BE2C (cell line): ENCODE measurements at regions not wholly inside any gene's neighbourhood (a gene's known extent, or its start where the extent isn't known, plus 50 kb on each side); places are given as distances from the start of the nearest gene placed in this dataset.

ENCODE experiments used
- DNase-seq: peaks from one replicate; pipeline ENCODE4 v3.0.0-alpha.2; 2020
- H3K27me3 ChIP-seq: fragments of 250-450 bp; sonication (Bioruptor Pico); 2 replicates; pipeline ENCODE4 v1.5.1; 2020; ENCODE audit warnings: mild to moderate bottlenecking
- H3K36me3 ChIP-seq: fragments of 250-450 bp; sonication (Bioruptor Pico); 2 replicates; pipeline ENCODE4 v1.5.1; 2020; ENCODE audit warnings: mild to moderate bottlenecking
- H3K4me1 ChIP-seq: fragments of 250-450 bp; sonication (Bioruptor Pico); 2 replicates; pipeline ENCODE4 v1.5.1; 2020
- H3K4me3 ChIP-seq: 2 replicates; pipeline ENCODE4 v1.5.1; 2011; ENCODE audit warnings: low read depth, low read length
- H3K9me3 ChIP-seq: fragments of 250-450 bp; sonication (Bioruptor Pico); 2 replicates; pipeline ENCODE4 v1.5.1; 2020
- CTCF ChIP-seq: IDR thresholded peaks from 2 replicates; pipeline ENCODE4 v1.5.1; 2012; ENCODE audit warnings: mild to moderate bottlenecking, low read depth, low read length

DNA sequence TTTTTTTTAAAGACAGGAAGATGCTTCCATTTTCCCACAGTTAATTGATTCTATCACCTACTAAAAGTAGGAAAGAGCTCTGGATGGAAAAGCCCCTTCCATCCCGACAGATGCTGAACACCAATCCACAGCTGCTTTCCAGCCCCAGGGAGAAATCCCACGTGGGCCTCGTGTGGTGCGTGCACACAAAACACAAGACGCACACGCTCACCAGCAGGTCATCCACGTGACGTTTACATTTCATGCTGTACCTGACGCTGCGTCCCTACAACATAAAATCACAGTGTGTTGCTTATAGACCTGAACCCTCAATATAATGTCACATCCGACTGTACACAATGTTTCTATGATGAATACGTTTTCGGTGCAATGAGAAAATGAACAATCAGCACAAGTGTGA is 50.2 kb upstream of the DACT2 start:
- Histone ChIP-seq H3K9me3 (no peaks in the 10 kb centered on the region), H3K4me3 (no peak overlapping the region), H3K4me1 (no peaks in the 10 kb centered on the region), H3K36me3 (no peaks in the 10 kb centered on the region), H3K27me3 (no peaks in the 10 kb centered on the region)
- DNase-seq, result no peak
- TF ChIP-seq CTCF, result no peak

DNA sequence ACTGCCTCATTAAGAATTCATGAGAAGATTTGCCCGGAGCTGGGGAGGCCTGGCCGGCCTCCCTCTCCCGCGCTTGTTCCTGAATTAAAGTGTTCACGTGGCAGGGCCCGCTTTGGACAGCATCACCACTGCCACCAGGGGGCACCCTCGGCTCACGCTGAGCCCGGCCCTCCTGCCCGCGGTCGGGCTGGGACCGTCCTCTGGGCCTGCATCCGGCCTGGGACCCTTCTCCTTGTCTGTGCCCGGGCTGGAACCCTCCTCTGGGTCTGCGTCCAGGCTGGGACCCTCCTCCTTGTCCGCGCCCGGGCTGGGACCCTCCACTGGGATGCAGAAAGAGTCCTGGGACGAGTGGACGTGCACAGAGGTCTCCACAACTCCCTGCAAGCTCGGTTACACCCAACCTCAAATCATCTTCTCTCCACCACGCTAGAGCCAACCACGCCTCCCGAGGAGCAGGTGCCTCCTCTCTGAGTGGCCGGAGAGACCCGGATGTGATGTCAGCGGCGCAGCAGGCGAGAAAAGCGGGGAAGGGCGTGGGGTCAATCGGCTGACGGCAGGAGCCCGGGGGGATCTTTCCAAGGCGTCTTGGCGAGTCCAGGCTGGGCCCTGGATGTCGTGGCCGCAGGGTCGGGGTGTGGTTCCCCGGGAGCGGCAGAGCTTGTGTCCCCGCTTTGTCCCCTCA is 50.9 kb upstream of the DACT2 start:
- no peaks in the 10 kb centered on the region for H3K9me3 ChIP-seq
- no peaks in the 10 kb centered on the region for H3K4me1 ChIP-seq

DNA sequence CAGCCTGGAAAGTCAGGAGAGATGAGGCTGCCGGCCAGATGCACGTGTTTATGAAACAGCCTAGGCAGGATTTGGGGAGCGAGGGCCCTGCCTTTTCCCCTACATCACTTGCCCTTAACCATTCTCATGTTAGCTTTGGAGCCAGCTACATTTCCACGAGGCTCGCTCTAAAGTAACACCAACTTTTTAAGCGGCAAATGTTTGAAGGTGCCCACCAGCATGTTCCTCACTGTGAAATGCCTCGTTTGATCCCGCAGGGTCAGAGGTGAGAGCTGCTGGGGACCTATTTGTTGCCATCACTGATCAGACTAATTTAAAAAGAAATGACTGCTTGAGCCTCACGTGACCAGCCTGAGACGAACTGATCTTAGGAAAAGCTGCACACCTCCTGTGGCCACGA is 51.6 kb upstream of the DACT2 start:
- Histone ChIP-seq H3K4me3 (no peak overlapping the region), H3K4me1 (no peaks in the 10 kb centered on the region), H3K36me3 (no peaks in the 10 kb centered on the region), H3K27me3 (no peaks in the 10 kb centered on the region), H3K9me3 (no peaks in the 10 kb centered on the region)
- DNase-seq, result no peak
- TF ChIP-seq CTCF, result no peak

More for the DNA sequence above, 50.9 kb upstream of the DACT2 start:
- TF ChIP-seq CTCF, result peak; percentile 72
- Histone ChIP-seq H3K27me3 (no peaks in the 10 kb centered on the region), H3K36me3 (no peaks in the 10 kb centered on the region), H3K4me3 (no peak overlapping the region)
- peak; percentile 75 for DNase-seq

DNA sequence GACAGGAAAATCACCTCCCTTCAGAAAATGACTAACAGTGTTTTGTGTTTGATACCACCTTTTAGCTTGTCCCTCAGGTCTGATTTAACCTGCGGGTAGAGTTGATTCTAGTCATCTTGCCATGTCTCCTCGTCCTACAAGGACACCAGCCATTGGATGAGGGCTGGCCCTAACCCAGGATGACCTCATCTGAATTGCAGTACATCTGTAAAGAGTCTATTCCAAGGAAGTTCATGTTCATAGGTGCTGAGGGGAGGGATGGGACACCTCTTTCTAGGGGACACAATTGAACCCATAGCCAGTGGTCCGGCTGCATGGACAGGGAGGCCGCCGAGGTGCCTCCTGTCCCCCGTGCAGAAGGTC is 52.0 kb upstream of the DACT2 start:
- Histone ChIP-seq H3K36me3 (no peaks in the 10 kb centered on the region), H3K4me3 (no peak overlapping the region), H3K27me3 (no peaks in the 10 kb centered on the region), H3K4me1 (no peaks in the 10 kb centered on the region), H3K9me3 (no peaks in the 10 kb centered on the region)
- no peak for TF ChIP-seq CTCF
- no peak for DNase-seq

- no peak for TF ChIP-seq CTCF
- Histone ChIP-seq H3K27me3 (no peaks in the 10 kb centered on the region), H3K4me1 (no peaks in the 10 kb centered on the region), H3K9me3 (no peaks in the 10 kb centered on the region), H3K36me3 (no peaks in the 10 kb centered on the region), H3K4me3 (no peak overlapping the region)
- DNase-seq, result no peak
Observed at GRCh38 chr6:168371981-168372711, 52.6 kb upstream of the DACT2 start.

- TF ChIP-seq CTCF, result no peak
- Histone ChIP-seq H3K27me3 (no peaks in the 10 kb centered on the region), H3K9me3 (no peaks in the 10 kb centered on the region), H3K4me3 (no peak overlapping the region), H3K36me3 (no peaks in the 10 kb centered on the region), H3K4me1 (no peaks in the 10 kb centered on the region)
- no peak for DNase-seq
Observed at GRCh38 chr6:168372889-168373288, 53.3 kb upstream of the DACT2 start.
